NCI-H2171 treated with DMSO at 0.1 percent for 48 hours (cell line): ENCODE measurements at regions not wholly inside any gene's neighbourhood (a gene's known extent, or its start where the extent isn't known, plus 50 kb on each side); places are given as distances from the start of the nearest gene placed in this dataset.
"Not testable (repeated sequence)": the region's sequence is repeated elsewhere in the genome, so short reads cannot be mapped to it uniquely, and the experiment has no call there.

Experiments
- DNase-seq: peaks from one replicate; lab custom pipeline; 2025; lab: John Stamatoyannopoulos, UW

- no peak for DNase-seq
Observed at GRCh38 chr7:142440906-142441411, 183.1 kb upstream of the PRSS58 start.

GRCh38 chr7:142440219-142440905, 182.5 kb upstream of the PRSS58 start:
- DNase-seq, result no peak

GRCh38 chr7:142439739-142440138, 181.9 kb upstream of the PRSS58 start:
- no peak for DNase-seq

GRCh38 chr7:142438923-142439515, 181.2 kb upstream of the PRSS58 start:
- no peak for DNase-seq

DNA sequence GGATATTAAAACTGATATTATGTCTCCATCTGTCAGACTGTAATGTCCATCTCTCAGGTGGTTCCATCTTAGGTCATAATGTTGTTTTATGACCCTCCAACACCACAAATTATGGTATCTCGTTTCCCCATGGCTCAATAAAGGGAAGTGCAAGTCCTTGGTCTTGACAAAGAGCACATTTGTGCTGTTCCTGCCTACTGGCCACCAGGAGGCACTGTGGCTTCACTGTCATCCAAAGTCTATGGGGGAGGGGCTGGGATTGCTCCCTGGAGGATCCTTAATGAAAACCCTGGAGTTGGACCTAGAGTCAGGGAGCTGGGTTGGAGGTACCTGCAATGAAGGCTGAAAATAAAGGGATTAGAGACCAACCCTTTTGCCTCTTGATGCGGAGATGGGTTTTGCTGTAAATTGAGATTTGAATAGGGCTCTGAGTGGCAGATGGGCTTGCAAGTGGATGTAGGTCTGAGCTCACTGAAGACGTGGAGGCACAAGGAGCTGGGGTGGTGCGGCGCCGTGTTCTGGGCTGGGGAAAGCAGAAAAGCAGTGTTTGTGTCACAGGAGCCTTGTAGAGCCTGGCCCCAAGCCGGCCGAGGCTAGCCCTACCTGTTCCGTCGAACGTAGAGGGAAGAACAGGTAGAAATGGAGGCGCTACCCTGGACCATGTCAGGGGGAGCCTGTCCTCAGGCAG, 180.5 kb upstream of the PRSS58 start:
- DNase-seq, result peak; percentile 16

- DNase-seq, result no peak
Observed at GRCh38 chr7:142437741-142438140, 179.9 kb upstream of the PRSS58 start.

- no peak for DNase-seq
Observed at GRCh38 chr7:142436601-142437000, 178.7 kb upstream of the PRSS58 start.

DNA sequence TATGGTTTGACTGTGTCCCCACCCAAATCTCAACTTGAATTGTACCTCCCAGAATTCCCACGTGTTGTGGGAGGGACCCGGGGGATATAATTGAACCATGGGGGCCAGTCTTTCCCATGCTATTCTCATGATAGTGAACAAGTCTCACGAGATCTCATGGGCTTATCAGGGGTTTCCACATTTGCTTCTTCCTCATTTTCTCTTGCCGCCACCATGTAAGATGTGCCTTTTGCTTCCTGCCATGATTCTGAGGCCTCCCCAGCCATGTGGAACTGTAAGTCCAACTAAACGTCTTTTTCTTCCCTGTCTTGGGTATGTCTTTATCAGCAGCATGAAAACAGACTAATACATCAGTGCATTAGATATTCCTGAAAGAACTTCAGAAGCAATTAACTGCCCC, 177.7 kb upstream of the PRSS58 start:
- not testable (repeated sequence) for DNase-seq

DNA sequence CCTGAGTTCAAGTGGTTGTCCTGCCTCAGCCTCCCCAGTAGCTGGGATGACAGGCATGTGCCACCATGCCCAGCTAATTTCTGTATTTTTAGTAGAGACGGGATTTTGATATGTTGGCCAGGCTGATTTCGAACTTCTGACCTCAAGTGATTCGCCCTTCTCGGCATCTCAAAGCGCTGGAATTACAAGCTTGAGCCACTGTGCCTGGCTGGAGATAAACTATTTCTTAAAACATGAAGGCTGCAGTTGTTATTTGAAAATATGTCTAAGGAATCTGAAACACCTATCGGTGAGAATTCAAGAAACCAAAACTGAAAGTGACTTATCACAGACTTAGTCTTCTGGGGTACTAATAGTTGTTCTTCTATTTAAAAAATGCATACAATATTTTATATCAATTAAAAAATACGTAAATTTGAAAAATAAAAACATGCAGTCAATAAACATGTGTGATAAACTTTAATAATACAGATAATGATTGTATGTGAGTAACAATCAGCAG, 176.9 kb upstream of the PRSS58 start:
- no peak for DNase-seq

GRCh38 chr7:142434133-142434532, 176.3 kb upstream of the PRSS58 start:
- not testable (repeated sequence) for DNase-seq

- DNase-seq, result no peak
Observed at GRCh38 chr7:142432377-142432776, 174.5 kb upstream of the PRSS58 start.

GRCh38 chr7:142431491-142431890, 173.6 kb upstream of the PRSS58 start:
- no peak for DNase-seq

DNA sequence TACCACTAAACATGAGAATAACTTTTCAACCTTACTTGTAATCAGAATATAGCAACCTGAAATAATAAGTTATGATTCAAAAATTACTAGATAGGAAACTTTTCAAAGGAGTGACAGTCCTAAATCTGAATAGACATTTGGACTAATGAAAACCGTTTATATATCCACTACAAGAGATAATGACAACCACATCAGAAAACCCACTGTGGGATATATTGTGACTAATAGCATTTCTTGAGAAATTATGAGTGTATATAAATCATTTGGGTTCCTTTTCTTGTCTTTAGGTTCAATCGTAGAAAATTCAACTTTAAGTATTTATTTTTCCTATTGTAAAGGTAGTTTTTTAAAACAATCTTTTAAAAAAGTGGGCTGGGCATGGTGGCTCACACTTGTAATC, 170.2 kb upstream of the PRSS58 start:
- DNase-seq, result no peak

- no peak for DNase-seq
Observed at GRCh38 chr7:142425281-142425680, 167.4 kb upstream of the PRSS58 start.

GRCh38 chr7:142422621-142423020, 164.8 kb upstream of the PRSS58 start:
- DNase-seq, result peak; percentile 36

- DNase-seq, result no peak
Observed at GRCh38 chr7:142420554-142421362, 162.9 kb upstream of the PRSS58 start.

- DNase-seq, result no peak
Observed at GRCh38 chr7:142418326-142418725, 160.5 kb upstream of the PRSS58 start.

GRCh38 chr7:142414915-142415314, 157.1 kb upstream of the PRSS58 start:
- no peak for DNase-seq

DNA sequence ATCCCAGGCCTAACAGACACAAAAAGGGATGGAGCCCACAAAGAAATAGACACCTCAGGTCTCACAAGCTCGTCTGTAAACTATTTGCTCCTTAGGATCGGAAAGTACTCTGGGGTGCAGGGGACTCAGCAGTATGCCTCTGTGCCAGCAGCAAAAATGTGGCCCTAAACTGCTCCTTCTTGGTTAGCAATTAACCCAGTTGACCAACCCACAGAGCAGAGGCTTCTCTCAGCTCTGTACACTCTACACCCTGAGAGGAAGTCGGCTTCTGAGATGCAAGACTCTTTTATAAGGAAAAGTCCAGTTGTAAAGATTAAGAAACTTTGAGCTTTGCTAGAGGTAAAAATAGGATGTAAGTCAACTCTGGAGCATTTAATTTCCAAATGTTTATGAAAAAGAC, 156.3 kb upstream of the PRSS58 start:
- no peak for DNase-seq

GRCh38 chr7:142413280-142414000, 155.6 kb upstream of the PRSS58 start:
- no peak for DNase-seq

- DNase-seq, result peak; percentile 5
Observed at GRCh38 chr7:142412551-142413193, 154.8 kb upstream of the PRSS58 start.
